ENCODE measurements at regions not wholly inside any gene's neighbourhood (a gene's known extent, or its start where the extent isn't known, plus 50 kb on each side); places are given as distances from the start of the nearest gene placed in this dataset.

- TF ChIP-seq REST (IDR thresholded peaks at IDR 0.05; ENCODE audit: insufficient read depth in 1 of 2, low read depth in 2 of 2, low read length in 2 of 2) (no peak), POLR2AphosphoS5 (IDR thresholded peaks at IDR 0.05; ENCODE audit: low read depth, low read length) (no peak)
Measured at GRCh38 chr4:11494232-11494631, 65.5 kb upstream of the HS3ST1 start.
